GM18519 (cell line): ENCODE measurements at regions not wholly inside any gene's neighbourhood (a gene's known extent, or its start where the extent isn't known, plus 50 kb on each side); places are given as distances from the start of the nearest gene placed in this dataset.
A peak's percentile ranks its signal among the peaks of the same experiment; 100 is the strongest.
"Not testable (repeated sequence)": the region's sequence is repeated elsewhere in the genome, so short reads cannot be mapped to it uniquely, and the experiment has no call there.

Experiments used
- ATAC-seq: cut with Tn5 transposase; IDR thresholded peaks from one replicate; pipeline ENCODE4 v1.9.1; 2021; ENCODE audit warnings: mild to moderate bottlenecking, moderate library complexity; ENCODE audit not compliant: unreplicated experiment, low FRiP score

- ATAC-seq = peak; percentile 36
Observed at GRCh38 chr4:154982187-154983047, 201.3 kb downstream of the RBM46 start.

GRCh38 chr4:154983714-154984113 lies 202.6 kb downstream of the RBM46 start:
- no peak for ATAC-seq

DNA sequence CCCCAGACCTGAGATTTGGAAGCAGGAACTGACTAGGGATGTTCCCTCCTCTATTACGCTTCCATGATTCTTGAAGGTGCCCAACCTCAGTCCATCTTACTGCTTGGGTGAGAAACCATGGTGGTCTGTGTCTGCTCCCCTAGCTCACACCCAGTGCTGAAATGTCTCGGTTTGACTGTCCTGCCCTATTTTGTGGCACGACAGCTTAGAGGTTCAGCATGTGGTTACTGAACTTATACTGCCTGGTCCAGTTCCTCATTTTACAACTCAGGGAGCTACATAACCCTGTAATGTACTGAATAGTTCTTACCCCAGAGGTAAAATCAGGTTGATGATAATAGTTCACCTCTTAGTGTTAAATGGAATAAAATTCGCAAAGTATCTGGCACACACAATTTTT lies 203.1 kb downstream of the RBM46 start:
- ATAC-seq = peak; percentile 98

DNA sequence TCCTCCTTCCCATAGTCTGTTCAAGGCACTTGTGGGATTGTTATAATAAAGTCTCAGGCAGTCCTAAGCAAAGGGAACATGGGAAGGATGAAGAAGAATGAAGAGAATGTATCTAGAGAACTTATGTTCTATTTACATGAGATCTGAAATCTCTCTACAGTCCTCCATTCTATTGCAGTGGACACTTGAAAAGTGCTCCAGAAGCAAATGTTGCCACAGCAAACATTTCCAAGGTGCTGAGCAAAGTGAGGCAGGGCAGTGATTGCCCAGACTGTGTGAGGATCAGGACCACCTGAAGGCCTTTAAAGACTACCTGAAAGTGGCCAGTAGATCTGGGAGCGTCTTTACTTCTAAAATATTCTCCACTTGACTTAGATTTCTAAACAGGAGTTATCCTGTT lies 203.5 kb downstream of the RBM46 start:
- ATAC-seq = no peak

DNA sequence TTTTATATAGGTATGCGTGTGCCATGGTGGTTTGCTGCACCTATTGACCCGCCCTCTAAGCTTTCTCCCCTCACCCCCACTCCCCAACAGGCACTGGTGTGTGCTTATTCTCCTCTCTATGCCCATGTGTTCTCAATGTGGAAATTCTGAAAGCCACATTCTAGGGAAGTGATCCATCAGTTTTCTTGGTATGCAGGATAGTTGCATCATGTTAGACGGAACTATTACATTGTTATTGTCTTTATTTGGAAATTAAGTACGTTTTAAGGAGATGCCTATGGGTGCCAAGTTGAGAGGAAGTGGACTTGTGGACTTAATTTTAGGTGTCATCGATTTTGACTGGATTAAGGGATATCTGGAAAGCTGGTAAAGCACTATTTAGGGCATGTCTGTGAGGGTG lies 204.6 kb downstream of the RBM46 start:
- no peak for ATAC-seq

GRCh38 chr4:154988511-154988910 lies 207.4 kb downstream of the RBM46 start:
- ATAC-seq = no peak

DNA sequence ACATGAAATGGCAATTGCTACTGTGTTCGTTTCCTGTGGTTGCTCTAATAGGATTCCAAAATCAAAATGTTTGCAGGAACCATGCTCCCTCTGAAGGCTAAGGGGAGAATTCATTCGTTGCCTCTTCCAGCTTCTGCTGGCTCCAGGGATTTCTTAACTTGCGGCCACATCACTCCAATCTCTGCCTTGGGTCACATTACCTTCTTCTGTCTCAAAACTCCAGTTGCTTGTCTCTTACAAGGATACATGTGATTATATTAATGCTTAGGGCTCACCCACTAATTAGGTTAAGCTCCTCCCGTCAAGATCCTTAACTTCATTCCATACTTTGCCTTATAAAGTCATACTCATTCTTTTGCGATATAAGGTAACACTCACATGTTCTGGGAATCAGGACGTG lies 208.4 kb downstream of the RBM46 start:
- no peak for ATAC-seq

- ATAC-seq = not testable (repeated sequence)
Observed at GRCh38 chr4:154997866-154998265, 210.6 kb upstream of the NPY2R start.

GRCh38 chr4:154998284-154998683 lies 210.2 kb upstream of the NPY2R start:
- no peak for ATAC-seq

DNA sequence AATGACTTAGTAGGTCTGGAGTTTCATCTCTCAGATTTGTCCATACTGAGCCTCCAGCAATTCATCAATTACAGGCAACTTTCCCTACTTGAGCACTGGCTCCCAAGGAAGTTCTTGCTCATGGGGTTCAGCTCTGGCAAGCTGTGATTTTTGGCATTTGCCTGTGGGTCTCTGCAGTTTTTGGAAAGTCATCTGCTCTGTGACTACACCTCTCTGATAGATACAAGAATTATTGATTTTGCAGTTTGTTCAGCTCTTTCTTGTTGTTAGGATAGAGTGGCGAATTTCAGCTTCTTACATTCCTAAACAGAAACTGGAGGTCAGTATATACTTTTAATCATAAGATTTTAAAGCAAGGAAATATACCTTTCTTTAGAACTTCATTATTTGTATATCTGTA lies 209.7 kb upstream of the NPY2R start:
- ATAC-seq = no peak

DNA sequence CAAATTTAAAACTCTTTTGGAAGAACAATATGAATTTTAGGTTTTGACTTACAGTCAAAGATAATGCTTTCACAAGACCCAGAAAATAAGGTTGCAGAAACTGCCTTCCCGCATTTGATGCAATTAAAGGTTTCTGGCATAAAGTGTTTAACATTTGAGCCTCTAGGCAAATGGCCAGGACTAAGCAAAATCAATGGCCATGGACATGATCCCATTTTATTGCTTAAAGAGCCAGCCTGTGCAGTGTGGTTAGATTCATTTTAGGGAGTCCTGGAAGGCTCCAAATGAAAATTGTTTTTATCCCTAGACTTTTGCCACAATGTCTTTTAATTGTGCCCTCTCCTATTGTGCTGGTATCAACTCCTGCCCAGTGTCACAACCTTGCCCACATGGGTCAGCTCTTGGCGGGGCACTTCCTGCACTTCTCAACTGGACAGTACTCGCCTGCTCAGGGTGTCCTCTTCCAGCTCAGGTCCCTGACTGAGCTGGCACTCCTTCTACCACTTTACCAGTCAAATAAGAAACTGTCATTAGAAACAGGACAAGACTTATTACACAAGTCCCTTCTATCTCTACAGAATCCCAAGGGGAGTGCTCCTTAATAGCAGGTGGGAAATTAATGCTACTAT lies 208.4 kb upstream of the NPY2R start:
- ATAC-seq = no peak

- ATAC-seq = no peak
Observed at GRCh38 chr4:155001251-155001650, 207.2 kb upstream of the NPY2R start.

GRCh38 chr4:155005395-155006090 lies 202.9 kb upstream of the NPY2R start:
- ATAC-seq = no peak

DNA sequence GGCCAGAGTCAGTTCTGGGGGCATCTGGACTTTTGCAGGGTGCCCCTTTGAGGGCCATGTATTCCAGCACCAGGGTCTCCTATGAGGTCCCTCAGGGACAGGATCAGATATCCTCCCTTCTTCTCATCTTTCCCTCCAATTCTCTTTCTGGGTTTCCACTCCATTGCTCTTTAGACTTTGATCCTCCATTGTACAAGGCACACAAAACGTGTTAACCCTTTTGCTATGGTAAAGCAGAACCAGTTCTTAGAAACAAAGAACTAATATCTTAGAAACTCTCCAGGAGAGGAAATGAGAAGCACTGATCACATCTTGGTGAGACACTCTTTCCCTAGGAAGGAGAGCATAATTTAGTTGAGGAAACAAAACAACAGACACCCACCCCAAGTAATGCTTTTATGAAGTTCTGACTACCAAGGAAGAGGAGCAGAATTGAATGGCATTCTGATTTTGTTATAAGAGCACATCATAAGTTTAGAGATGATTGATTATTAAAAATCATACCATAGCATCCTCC lies 200.7 kb upstream of the NPY2R start:
- no peak for ATAC-seq

- ATAC-seq = no peak
Observed at GRCh38 chr4:155008389-155008788, 200.0 kb upstream of the NPY2R start.

DNA sequence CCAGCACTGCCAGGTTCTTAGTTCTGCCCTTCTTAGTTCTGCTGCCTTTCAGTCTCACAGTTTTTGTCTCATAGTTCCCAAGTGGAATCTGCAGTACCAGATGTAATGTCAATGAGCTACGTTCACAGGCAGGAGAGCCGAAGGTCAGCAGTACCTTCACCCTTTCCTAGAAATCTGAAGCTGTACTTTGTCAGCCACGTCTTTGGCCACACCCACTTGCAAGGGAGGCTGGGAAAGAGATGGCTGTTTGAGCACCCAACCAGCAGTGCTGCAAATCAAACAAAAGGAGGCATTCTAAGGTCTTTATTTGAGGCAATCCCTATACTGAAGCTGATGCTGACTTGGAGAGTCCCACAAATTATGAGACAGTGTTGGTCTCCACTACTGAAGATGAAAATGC lies 199.1 kb upstream of the NPY2R start:
- ATAC-seq = no peak

GRCh38 chr4:155010376-155010775 lies 198.1 kb upstream of the NPY2R start:
- ATAC-seq = no peak

DNA sequence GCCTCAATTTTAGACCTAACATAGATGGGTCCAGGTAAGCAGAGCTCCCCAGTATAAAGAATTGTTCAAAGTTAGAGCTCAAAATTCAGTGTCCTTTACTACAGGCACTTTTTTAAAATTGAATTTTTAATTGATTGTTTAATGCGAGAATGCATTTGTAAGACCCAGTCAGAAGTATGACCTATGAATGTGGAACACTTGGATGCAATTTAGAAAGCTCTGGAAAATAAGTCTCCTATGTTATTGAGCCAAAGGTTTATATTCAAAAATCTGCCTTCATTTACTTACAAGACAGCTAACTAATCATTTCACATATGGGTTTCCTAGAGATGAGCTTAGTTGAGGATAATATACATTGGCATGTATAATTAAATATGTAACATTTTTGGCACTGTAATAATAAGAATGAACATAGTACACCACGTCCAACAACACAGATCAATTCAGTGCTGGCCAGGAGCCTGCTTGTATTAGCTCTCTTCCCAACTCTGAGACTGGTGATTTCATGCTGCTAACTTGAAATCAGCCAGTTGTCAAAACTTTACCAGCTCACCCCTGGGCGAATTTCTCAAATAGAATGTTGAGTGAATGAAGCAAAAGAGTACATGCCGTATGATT lies 197.2 kb upstream of the NPY2R start:
- ATAC-seq = no peak

DNA sequence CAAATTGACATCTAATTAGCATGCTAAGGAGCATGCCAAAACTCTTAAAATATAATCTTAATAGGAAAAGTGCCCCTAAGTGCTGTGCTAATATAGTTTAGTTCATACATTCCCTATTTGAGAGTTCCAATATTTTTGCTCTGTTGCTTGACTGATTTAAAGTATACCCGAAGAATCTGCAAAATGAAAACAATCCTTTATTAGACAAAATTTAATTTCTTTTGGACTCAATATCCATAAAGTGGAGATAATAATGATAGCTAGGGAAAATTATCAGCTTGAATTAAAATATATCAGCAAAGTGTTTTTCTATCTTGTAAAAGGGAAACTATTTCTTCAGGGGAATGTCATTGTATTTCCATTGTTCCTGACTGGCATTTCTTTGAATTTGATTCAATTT lies 196.0 kb upstream of the NPY2R start:
- no peak for ATAC-seq

DNA sequence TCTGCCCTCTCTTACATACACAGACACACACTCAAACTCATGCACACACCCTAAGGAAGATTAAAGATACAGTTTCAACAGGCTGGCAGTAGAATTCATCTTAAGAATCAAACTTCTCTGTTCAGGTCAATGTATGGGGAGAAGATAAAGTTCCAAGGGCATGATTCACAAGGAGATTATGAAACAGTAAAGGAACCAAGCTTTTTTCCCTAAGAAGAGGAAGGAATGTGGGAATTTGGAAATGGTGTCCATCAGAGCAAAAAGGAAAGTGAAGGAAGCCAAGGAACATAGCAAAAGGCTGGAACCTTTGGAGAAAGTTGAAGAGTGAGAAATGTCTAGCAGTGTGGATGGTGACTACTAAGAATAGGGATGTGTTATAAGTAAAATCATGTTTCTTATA lies 191.0 kb upstream of the NPY2R start:
- no peak for ATAC-seq
